ENCODE measurements at regions not wholly inside any gene's neighbourhood (a gene's known extent, or its start where the extent isn't known, plus 50 kb on each side); places are given as distances from the start of the nearest gene placed in this dataset.

DNA sequence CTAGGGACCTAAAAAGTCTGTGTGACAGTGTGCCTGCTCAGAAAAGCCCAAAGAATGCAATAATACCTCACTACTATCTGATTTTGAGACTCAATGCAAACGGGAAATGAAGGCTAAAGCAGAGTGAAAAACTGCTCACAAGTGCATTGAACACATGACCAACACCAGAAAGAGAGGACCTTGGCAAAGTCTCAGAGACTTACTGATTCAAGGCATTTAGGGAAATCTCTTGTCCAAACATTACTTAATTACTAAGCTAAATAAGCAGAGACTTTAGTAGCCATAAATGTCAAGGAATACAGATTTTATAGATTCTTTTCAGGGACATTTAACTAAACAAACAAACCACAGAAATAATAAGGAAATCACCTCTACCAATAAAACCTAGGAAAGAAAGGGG lies 916.0 kb downstream of the FSTL5 start:
- in situ Hi-C loops (cut with MboI; ENCODE audit: low pct_unique_long_range_greater_than_20kb, low sequenced_read_pairs, unreplicated experiment) = no loop called here
- TF ChIP-seq, protein P1, sequence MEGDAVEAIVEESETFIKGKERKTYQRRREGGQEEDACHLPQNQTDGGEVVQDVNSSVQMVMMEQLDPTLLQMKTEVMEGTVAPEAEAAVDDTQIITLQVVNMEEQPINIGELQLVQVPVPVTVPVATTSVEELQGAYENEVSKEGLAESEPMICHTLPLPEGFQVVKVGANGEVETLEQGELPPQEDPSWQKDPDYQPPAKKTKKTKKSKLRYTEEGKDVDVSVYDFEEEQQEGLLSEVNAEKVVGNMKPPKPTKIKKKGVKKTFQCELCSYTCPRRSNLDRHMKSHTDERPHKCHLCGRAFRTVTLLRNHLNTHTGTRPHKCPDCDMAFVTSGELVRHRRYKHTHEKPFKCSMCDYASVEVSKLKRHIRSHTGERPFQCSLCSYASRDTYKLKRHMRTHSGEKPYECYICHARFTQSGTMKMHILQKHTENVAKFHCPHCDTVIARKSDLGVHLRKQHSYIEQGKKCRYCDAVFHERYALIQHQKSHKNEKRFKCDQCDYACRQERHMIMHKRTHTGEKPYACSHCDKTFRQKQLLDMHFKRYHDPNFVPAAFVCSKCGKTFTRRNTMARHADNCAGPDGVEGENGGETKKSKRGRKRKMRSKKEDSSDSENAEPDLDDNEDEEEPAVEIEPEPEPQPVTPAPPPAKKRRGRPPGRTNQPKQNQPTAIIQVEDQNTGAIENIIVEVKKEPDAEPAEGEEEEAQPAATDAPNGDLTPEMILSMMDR (IDR thresholded peaks at IDR 0.05; ENCODE audit: extremely low read depth, insufficient read depth, missing control alignments) = no peak
- DNase-seq (ENCODE audit: low spot score) = no peak

DNA sequence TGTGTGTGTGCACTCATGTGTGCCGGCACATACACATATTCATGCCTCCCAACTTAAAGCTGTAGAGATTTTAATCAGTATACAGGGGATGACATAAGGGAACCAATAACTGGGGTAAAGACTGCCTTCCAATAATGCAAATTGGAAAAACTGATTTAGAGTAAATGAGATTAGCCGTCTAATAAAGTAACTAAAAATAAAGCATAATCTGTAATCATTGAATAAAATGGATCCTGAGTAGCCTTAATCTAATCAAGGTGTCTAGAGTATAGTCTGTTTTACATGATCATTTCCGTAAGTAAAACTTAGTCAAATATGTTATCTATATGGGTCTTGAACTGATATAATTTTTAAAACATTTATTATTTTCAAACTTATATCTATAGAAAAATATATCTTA lies 925.8 kb downstream of the FSTL5 start:
- no peak for DNase-seq (ENCODE audit: low spot score)
- in situ Hi-C loops (cut with MboI; ENCODE audit: low pct_unique_long_range_greater_than_20kb, low sequenced_read_pairs, unreplicated experiment) = no loop called here
- TF ChIP-seq, protein P1 (IDR thresholded peaks at IDR 0.05; ENCODE audit: extremely low read depth, insufficient read depth, missing control alignments) = no peak

DNA sequence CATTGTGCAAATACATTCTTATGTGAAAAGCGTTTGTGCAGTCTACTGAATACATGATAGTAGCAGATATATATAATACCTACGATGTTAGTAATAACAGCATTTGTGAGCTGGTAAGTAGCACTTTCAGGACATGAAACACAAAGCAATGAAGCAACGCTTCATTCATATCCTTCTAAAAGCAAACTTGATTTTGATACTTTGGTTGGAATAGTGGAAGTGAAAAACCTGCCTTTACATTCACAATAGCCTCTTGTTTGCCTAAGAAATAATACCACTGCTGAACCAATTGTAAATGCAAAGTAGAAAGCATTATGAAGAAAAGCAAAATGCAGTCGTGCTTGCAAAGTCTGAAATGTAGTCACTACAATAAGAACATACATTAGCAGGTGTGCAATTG lies 926.3 kb downstream of the FSTL5 start:
- TF ChIP-seq, protein P1 (IDR thresholded peaks at IDR 0.05; ENCODE audit: extremely low read depth, insufficient read depth, missing control alignments) = no peak
- in situ Hi-C loops (cut with MboI; ENCODE audit: low pct_unique_long_range_greater_than_20kb, low sequenced_read_pairs, unreplicated experiment) = no loop called here
- no peak for DNase-seq (ENCODE audit: low spot score)

DNA sequence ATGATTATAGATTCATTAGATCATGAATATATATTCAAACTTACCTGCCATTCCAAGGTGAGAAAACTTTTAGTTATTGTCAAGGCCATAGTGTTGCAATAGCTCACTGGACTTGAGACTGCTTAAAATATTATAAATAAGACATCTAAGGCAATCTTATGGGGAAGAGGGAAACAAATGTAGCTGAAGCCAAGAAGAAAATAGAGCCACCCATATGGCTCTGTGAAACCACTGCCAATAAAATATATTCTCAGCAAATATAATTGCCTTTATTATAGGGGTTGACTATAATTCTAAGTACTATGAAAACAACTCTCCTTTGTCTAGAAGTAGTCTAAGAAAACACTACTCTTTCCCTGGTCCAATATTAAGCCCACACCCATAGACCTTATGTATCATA lies 938.5 kb downstream of the FSTL5 start:
- TF ChIP-seq, protein P1 (IDR thresholded peaks at IDR 0.05; ENCODE audit: extremely low read depth, insufficient read depth, missing control alignments) = no peak
- in situ Hi-C loops (cut with MboI; ENCODE audit: low pct_unique_long_range_greater_than_20kb, low sequenced_read_pairs, unreplicated experiment) = no loop called here
- no peak for DNase-seq (ENCODE audit: low spot score)

DNA sequence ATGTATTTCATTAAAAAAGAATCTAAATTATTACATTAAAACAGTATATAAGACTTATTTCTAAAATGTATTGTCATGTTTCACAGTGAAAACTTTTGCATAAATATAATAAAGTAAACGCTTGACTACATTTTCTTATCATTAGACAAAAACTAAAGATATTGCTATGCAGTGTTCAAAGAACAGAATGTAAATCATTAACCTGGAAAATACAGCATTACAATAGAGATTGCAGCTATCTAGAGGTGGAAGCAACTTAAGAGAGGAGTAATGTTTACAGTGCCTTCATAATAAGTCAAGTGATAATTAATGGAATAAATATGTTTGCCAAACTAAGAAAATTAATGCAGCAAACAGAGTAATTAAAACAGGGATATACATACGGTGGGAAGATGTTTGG lies 940.9 kb downstream of the FSTL5 start:
- TF ChIP-seq, protein P1 (IDR thresholded peaks at IDR 0.05; ENCODE audit: extremely low read depth, insufficient read depth, missing control alignments) = no peak
- no peak for DNase-seq (ENCODE audit: low spot score)
- in situ Hi-C loops (cut with MboI; ENCODE audit: low pct_unique_long_range_greater_than_20kb, low sequenced_read_pairs, unreplicated experiment) = no loop called here

DNA sequence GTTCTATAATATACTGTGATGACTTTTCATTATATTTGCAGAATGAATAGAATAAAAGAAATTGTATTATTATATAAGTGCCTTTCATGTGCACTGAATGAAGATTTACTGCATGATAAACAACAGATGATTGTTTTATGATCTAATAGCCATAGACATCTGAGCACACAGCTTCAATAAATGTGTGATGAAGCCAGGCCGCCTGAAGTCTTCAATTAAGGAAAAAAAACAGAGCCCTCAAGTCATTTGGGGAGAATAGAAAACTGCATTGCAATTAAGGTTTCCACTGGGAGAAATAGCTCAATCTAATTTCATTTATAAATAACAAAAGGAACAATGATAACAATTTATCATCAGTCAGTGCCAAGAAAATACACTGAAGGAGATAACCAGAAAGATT lies 955.2 kb downstream of the FSTL5 start:
- no peak for DNase-seq (ENCODE audit: low spot score)
- TF ChIP-seq, protein P1 (IDR thresholded peaks at IDR 0.05; ENCODE audit: extremely low read depth, insufficient read depth, missing control alignments) = no peak
- in situ Hi-C loops (cut with MboI; ENCODE audit: low pct_unique_long_range_greater_than_20kb, low sequenced_read_pairs, unreplicated experiment) = no loop called here

DNA sequence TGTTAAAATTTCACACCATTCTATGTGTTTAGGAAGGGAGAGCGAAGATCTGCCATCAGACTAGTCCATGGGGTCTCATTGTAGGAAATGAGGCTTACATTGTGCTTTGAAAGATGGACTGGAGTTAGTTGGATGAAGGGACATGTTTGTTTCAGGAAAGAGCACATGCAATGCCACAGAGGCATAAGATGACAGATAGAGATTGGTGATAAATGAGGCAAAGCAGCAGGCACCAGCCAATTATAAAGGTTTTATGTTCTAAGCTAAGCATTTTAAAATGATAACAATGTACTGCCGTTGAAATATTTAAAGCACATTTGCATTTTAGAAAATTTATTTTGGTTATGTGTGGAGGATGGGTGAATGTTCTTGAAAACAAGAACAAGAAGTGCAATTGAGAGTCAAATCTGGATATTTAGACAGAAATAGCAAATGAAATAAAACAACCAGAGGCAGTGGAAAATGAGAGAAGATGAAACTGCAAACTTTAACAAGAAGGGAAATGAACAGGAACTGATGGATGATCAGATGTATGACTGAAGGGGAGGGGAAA lies 957.2 kb downstream of the FSTL5 start:
- no peak for DNase-seq (ENCODE audit: low spot score)
- TF ChIP-seq, protein P1 (IDR thresholded peaks at IDR 0.05; ENCODE audit: extremely low read depth, insufficient read depth, missing control alignments) = no peak
- in situ Hi-C loops (cut with MboI; ENCODE audit: low pct_unique_long_range_greater_than_20kb, low sequenced_read_pairs, unreplicated experiment) = no loop called here
